ENCODE measurements at regions not wholly inside any gene's neighbourhood (a gene's known extent, or its start where the extent isn't known, plus 50 kb on each side); places are given as distances from the start of the nearest gene placed in this dataset.

DNA sequence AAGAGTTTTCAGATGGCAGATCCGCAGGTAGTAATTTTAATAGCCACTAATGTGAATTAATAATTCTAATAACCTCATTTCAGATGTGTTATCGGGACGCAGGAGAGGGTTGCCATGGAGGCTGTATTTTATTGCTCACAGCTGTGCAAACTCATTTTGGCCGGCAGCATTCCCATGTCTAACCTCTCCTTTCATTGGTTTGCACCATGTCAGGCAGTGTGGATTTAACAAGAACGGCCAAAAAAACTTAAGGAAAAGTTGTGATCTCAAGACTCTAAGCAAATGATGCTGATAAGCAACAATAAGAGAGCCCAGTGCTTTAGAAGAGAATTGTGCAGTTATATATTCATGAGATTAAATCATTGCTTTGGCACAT, 88.7 kb upstream of the NRP1 start:
- Histone ChIP-seq H3K9me3 (no peaks in the 10 kb centered on the region), H3K36me3 (no peaks in the 10 kb centered on the region), H3K27me3 (no peaks in the 10 kb centered on the region), H3K4me3 (no peak overlapping the region), H3K4me1 (no peaks in the 10 kb centered on the region), H3K27ac (no peak overlapping the region)
- TF ChIP-seq POLR2A (IDR thresholded peaks at IDR 0.05) = no peak
- no peak for TF ChIP-seq CTCF (IDR thresholded peaks at IDR 0.05)
- DNase-seq = no peak

DNA sequence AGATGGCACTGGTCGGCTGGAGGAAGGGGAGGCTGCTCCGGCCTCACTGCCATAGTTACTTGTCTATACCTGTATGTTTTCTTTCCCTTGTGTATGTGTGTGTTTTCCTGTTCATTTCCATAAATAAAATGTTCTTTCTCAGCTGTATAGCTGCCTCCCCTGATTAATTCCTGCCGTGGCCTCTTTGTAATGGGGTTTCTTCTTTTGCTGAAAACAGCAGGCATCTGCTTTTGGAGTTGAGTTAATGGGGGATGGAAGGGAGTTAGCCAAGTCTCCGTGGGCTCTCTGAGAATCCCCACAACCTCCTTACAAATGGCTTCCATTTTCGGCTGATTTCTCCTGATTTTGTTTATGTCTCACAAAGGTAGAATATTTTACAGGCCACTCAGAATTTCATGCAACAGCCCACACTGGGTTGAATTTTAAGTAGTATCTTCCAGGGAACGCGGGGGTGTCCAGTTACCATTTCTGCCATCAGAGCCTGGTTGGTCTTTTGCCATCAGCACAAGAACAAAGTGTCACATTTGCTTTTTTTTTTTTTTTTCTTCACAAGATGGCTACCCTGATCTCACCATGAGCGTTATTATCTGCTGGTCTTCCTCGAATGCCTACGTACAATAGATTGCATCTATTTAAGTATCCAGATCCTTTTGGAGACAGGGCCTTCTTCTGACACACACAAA, 88.1 kb upstream of the NRP1 start:
- no peak for TF ChIP-seq CTCF (IDR thresholded peaks at IDR 0.05)
- no peak for TF ChIP-seq POLR2A (IDR thresholded peaks at IDR 0.05)
- Histone ChIP-seq H3K36me3 (no peaks in the 10 kb centered on the region), H3K4me1 (no peaks in the 10 kb centered on the region), H3K4me3 (no peak overlapping the region), H3K27ac (no peak overlapping the region), H3K9me3 (no peaks in the 10 kb centered on the region), H3K27me3 (no peaks in the 10 kb centered on the region)
- no peak for DNase-seq

GRCh38 chr10:33421789-33422462, 87.5 kb upstream of the NRP1 start:
- no peak for DNase-seq
- TF ChIP-seq POLR2A (IDR thresholded peaks at IDR 0.05) (no peak), CTCF (IDR thresholded peaks at IDR 0.05) (no peak)
- no peaks in the 10 kb centered on the region for H3K9me3 ChIP-seq
- no peaks in the 10 kb centered on the region for H3K36me3 ChIP-seq
- H3K27ac ChIP-seq = no peak overlapping the region
- no peaks in the 10 kb centered on the region for H3K27me3 ChIP-seq
- no peaks in the 10 kb centered on the region for H3K4me1 ChIP-seq
- no peak overlapping the region for H3K4me3 ChIP-seq

DNA sequence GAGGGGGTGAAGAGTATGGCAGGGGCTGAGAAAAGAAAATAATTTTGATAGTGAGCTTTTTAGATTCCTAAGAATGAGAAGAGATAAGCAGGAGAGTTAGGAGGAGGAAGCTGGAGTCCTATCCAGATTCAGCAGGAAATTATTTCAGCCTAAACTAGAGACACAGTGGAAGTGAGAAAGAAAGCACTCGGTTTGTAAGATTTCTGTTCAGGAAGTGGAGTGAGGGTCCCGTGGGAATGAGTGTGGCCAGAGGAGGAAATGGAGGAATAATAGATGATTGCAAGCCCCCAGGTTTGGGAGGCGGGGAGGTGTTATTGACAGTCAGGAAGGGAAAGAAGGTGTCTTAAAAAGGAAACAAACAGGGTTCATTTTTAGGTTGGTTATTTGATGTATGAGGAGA, 84.8 kb upstream of the NRP1 start:
- no peak for TF ChIP-seq POLR2A (IDR thresholded peaks at IDR 0.05)
- TF ChIP-seq CTCF (IDR thresholded peaks at IDR 0.05) = no peak
- Histone ChIP-seq H3K27me3 (no peaks in the 10 kb centered on the region), H3K27ac (no peak overlapping the region), H3K36me3 (no peaks in the 10 kb centered on the region), H3K9me3 (no peaks in the 10 kb centered on the region), H3K4me3 (no peak overlapping the region), H3K4me1 (no peaks in the 10 kb centered on the region)
- DNase-seq = no peak

DNA sequence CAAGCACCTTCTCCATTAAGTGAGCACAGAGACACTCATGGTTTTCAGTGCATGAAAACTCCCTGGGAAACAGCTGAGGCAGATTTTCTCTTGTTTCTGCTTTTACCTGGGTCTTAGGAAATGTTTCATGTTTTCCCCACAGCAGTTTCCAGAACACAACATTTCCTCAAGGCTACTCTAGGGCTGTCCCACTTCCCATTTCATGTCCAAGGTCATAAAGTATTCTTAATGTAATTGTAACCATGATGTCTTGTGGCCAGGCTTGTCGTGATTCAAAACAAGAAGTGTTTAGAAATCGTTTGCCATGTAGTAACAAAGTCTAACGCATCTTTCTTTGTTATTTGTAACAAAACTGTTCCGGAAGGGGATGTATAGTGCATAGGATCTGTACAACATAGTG, 83.8 kb upstream of the NRP1 start:
- Histone ChIP-seq H3K36me3 (no peaks in the 10 kb centered on the region), H3K4me3 (no peak overlapping the region), H3K4me1 (no peaks in the 10 kb centered on the region)

More for the DNA sequence above, 83.8 kb upstream of the NRP1 start:
- H3K27ac ChIP-seq = no peak overlapping the region
- H3K27me3 ChIP-seq = no peaks in the 10 kb centered on the region
- TF ChIP-seq POLR2A (IDR thresholded peaks at IDR 0.05) (no peak), CTCF (IDR thresholded peaks at IDR 0.05) (no peak)
- DNase-seq = no peak
- H3K9me3 ChIP-seq = no peaks in the 10 kb centered on the region
